NCI-H1105 treated with DMSO at 0.1 percent for 48 hours (cell line): ENCODE measurements at regions not wholly inside any gene's neighbourhood (a gene's known extent, or its start where the extent isn't known, plus 50 kb on each side); places are given as distances from the start of the nearest gene placed in this dataset.
"Not testable (repeated sequence)": the region's sequence is repeated elsewhere in the genome, so short reads cannot be mapped to it uniquely, and the experiment has no call there.

Experiments
- DNase-seq: peaks from one replicate; lab custom pipeline; 2025; lab: John Stamatoyannopoulos, UW

DNA sequence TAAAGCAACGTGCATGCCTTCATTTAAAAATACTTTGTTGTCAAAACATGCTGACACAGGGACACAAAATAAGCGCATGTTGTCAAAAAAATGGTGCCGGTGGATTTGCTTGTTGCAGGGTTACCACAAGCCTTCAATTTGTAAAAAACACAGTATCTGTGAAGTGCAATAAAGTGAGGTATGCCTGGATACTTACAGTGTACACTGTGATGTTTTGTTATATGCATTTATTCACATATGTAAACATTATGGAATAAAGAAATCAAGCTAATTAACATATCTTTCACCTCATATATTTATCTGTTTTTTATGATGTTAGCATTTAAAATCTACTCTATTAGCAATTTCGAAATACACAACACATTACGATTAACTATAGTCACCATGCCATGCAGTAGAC, 202.6 kb upstream of the FZD8 start:
- no peak for DNase-seq

DNA sequence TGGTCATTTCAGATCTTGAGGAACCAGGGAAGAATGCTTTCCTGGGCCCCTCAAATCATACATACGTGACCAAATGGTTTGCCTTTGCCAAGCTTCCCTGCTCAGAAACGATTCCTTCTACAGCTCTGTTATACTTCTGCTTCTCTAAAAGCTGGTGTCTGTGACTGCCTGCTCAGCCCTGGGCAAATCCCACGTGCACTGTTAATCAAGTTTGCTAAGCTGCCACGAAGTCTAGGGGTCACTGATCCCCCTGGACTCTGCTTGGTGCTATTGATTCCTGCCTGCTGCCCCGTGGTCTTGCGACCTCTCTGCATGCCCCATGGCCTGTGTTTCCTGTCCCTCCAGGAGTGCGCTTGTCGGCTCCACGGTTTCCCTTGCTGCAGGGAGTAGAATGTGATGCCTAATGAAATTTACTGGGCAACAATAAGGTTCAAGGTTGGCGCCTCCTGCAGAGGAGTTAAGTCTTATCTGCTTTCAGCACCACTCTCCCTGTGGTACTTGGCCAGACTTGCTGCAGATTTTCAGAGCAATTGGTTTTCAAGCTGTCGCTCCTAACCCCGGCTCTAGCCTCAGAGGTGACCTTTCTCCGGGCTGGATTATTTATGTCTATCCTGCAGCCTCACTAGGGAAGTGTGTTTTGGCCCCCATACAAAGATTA, 201.6 kb upstream of the FZD8 start:
- DNase-seq, result no peak

DNA sequence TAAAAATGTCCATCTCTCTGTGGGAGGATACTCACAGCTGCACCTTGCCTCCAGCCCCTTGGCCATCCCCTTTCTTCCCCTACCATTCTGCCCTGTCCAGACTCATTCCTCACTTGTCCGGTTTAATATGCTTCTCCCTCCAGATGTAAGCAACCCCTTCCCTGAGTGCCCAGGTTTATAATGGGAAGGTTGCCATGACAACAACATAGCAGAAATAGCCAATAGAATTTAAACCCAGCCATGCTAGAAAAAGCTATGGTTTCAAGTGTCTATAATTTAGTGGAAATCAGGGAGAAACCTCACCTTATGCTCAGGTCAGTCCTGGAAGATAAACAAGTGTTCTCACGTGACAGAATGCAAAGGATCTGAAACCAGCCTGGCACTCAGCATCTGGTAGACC, 196.0 kb upstream of the FZD8 start:
- DNase-seq, result no peak

DNA sequence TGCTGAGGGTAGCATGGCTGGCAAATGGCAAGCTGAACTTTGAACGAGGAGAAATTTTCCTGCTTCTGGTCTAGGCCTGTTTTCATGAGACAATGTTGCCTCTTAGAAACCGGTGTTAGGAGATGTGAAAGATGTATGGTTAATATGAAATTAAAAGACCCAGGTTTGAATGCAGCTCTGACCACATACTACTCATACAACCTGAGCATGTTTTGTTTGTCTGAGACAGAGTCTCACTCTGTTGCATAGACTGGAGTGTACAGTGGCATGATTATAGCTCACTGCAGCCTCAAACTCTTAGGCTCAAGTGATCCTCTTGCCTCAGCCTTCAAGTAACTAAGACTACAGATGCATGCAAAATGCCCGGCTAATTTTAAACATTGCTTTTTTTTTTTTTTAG, 193.4 kb upstream of the FZD8 start:
- DNase-seq, result no peak

DNA sequence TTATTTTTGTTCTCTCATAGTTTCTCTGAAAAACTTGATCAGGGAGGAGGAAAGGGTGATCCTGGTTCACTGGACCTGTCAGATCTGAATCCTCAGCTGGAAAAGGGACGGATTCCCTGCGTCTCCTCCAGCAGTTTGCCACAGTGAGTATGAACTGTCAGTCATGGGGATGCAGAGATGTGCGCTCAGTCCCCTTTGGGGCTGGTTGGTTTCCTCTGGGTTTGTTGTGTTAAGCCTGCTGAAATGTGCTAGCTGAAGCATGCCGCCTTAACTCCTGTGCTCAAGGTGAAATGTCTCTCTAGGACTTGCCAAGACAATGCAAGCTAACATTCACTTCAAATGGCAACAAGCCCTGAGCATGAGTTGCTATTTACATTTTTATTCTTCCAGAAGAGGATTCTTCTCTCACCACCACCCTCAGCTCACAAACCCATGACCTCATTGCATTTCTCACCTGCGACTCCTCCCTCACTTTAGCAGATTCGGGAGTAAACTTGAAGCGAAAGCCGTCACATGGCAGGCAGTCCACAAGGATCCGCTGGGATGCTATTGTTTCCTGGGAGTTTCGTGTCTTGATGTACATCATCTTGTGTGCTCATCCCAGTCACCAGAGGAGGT, 192.9 kb upstream of the FZD8 start:
- DNase-seq, result no peak

DNA sequence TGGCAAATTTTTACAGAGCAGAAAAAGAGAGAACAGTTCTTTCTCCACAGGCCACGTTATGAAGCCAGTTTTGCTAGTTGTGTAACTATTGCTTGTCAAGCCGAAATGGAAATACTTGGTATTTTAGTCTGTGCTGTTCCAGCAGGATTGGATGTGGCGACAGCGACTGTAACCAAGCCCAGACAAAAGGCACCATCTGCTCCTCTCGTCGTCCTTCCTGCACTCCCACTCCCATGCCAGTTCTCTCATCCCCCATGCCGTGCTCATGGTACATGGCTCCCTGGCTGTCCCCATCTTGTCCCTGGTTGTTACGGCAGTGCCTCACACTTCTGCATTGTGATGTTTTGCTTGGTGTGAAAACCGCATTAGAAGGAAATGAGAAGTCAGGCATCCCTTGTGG, 185.7 kb upstream of the FZD8 start:
- DNase-seq, result no peak

DNA sequence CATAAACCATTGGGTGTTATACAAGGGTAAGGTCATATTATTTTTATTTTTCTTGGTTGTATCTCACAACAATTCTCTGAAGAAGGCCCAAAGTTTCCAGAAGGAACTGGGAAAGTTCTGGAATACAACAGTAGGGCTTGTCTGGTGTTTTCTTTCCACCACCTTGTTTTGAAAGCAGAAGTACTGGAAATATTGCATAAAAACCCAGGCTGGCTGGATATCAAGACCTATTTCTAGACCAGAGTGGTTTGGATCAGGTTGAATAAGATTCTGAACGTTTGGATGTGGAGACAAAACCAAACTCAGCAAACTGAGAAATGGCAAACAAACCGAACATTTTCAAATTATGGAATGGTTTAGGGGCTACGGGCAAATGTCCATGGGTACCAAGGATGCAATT, 182.6 kb upstream of the FZD8 start:
- no peak for DNase-seq

DNA sequence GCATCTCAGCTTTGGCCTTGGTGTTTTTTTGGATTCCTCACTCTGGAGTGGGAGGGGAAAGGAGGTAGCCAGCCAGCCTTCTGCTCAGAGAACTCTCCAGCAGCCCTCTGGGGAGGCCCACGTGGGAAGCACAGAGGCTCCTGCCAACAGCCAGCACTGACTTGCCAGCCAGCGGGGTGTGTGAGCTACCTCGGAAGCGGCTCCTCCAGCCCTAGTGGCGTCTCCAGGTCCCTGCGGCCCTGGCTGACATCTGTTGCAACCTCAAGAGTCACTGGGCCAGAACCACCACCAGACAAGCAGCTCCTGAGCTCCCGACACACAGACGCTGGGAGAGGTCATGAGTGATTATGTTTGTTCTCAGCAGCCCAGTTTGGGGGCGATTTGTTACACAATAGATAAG, 180.2 kb upstream of the FZD8 start:
- DNase-seq, result no peak

DNA sequence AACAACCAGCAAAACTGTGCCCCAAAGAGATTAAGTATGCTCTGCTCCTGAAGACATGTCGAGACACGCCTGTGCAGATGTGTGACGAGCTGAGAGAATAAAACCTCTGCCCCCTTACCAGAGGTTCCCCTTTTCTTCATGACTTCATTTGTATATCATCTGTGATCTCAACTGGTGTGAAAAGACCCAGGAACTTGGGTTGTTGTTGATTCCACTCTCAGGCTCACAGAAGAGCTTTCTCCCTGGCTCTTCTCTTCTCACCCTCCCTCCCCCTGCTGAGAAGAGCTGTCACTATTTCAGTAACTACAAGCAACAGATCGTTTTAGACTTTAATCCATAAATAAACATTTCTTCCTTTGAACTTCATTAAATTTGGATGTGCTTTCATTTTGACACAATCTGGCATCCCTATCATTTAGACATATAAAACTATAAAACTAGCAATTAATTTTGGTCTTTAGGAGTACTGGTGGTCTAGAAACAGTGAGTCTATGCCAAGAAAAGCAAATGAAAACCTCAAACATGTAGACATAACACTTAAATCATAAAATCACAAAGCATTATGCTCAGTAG, 179.3 kb upstream of the FZD8 start:
- peak; percentile 14 for DNase-seq

DNA sequence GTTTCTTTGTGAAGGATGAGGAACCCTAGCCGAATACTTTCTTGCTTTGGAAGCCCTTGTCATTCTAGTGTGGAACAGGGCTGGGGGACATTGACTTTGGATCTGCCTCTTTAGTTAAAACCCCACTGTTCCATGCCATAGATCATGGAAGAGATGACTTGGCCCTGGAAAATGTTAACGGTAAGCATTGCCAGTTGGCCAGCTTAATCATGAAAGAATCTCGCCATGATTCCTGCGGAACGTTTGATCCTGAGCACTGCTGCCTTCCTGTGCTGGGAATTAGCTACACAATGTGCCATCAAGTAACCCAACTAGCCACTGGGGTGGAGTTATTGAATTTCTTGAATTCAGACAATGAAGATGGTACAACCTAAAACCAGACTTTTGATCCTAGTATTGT, 177.6 kb upstream of the FZD8 start:
- DNase-seq, result no peak

DNA sequence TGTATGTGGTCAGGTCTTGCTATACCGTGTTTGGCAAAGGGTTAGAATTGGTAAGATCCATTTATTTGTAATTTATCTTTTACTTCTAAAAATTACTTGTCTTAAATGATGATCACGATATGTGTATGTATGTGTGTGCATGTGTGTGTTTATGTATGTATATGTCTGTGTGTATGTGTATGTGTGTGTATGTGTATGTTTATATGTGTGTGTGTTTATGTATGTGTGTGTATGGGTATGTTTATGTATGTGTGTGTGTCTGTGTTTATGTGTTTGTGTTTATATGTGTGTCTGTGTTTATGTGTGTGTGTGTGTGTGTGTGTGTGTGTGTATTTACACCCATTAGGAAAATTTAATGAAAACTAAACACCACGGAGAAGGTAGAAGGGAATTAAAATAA, 176.9 kb upstream of the FZD8 start:
- DNase-seq, result no peak

DNA sequence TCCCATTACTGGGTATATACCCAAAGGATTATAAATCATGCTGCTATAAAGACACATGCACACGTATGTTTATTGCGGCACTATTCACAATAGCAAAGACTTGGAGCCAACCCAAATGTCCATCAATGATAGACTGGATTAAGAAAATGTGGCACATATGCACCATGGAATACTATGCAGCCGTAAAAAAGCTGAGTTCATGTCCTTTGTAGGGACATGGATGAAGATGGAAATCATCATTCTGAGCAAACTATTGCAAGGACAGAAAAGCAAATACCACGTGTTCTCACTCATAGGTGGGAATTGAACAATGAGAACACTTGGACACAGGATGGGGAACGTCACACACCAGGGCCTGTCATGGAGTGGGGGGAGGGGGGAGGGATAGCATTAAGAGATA, 175.0 kb upstream of the FZD8 start:
- DNase-seq, result not testable (repeated sequence)

DNA sequence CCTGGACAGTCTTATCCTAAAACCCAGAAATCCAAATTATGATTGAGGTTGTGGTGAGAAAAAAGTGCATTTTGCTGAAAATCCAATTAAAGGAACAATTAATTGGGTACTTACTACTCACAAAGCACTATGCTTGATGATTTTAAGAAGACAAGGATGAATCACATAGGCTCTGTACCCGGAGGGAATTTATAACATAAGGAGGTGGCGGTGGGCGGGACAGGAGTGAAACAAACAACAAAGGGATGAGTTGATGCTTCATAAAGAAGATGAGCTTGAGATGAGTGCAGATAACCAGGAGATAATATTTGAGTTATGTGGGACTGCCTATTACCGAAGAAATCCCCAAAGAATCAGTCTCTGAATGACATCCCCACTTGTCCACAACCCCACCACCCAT, 171.1 kb upstream of the FZD8 start:
- DNase-seq, result no peak

DNA sequence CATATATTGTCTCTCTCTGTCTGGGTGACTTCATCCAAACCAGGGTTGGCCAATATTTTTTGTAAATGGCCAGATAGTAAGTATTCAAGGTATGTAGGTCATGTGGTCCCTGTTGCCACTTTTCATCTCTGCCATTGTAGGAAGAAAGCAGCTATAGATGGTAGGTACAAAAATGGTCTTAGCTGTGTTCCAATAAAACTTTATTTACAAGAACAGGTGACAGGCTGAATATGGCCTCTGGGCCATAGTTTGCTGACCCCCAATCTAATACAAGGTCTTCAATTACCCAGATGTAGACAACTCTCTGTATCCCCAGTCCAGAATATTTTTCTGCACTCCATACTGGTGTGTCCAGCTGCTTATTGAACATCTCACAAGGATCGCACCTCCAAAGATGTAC, 166.2 kb upstream of the FZD8 start:
- DNase-seq, result no peak

DNA sequence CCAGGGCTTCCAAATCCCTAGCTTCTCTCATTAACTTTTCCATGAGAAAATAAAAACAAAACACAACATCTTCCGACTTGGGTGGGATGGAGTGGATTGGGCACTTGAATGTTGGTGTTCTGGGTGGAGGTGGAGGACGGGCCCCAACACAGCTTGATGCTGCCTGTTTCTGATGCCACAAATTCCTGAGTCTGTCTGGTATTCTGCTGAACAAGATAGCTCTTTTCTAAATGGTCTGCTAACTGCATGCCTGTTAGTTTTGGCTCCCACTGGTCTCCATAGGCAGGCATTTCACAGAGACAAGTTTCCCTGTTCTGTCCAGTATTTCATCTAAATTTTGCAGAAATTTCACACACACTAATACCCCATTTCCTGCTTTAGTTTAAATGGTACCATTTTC, 160.9 kb upstream of the FZD8 start:
- DNase-seq, result no peak

DNA sequence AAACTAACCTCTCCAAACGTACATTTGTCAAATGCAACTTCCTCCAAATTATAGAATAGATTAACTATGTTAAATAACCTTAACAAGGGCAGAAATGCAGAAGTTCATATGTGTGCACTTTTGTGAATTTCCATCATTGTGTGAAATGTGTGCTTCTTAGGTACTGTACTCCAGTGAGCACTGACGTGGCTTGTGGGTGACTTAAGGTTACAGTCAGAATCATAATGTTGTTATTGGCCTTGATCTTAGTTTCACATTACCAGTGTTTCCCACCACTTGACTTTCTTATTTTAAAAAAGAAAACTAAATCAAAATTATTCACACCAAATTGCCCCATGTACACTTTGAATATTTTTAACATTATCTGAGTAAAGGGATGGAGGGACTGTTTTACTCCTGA, 155.1 kb upstream of the FZD8 start:
- DNase-seq, result no peak

DNA sequence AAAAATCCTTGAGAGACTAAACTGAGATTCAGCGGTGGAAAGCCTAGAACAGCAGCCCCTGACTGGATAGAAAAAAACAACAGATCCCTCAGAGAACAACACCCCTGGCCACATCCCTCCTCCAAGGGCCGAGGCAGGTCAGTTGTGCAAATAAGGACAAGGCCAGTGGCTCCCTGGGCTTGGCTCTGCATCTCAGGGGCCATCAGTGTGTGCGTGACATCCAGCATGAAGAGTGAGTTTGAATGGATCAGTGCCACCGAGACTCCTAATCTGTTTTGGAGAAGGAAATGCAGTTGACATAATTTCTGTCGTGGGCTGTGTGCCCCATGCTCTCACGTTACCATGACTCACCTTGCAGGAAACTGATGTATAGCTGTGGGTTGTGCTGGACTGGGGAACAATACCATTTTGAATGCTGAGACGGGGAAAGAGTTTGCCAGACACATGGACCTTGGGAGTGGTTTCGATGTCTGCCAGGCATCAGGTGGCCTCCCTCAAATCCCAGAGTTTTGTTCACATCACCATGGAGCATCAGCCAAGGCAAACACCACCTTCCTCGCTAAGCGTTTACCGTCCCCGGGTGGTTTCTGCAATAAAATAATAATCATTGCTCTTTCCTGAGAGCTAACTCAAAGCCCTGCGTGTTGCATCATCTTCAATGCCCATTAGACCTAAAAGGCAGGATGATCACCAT, 153.2 kb upstream of the FZD8 start:
- no peak for DNase-seq

DNA sequence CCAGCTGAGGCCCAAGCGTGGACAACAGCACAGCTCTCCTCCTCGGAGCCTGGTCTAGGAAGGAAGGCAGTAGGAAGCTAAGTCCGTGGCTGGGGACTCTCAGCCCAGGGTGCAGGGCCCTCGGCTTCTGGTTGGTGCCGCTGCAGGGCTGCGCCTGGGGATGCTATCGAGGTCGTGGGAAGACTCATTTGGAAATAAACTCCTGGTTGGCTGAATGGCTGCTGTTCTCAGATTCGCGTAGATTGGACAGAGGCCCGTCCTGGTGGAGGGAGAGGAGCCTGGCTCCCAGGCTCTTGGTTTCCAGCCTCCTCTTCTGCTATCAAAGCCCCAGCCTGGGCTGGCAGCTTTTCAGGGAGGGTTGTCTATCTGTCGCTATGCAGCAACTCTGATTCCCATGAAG, 152.6 kb upstream of the FZD8 start:
- DNase-seq, result no peak

DNA sequence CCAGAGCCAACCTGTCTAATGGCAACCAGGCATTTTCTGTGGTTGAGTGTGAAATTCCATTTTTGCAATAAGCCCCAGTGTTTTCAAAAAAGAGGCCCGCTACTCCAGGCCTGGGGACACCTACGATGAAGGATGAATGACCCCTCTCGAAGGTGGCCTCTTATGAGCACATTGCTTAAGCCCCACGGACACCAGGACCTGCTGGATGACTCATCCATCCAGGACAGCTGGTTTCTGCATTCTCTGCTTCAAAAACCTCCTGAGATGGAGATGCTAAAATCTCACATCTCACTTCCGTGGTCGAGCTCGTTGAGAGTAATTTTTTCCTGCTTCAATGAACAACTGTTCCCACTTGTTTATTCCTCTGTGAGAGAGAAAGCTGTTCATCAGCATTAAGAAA, 150.2 kb upstream of the FZD8 start:
- no peak for DNase-seq

DNA sequence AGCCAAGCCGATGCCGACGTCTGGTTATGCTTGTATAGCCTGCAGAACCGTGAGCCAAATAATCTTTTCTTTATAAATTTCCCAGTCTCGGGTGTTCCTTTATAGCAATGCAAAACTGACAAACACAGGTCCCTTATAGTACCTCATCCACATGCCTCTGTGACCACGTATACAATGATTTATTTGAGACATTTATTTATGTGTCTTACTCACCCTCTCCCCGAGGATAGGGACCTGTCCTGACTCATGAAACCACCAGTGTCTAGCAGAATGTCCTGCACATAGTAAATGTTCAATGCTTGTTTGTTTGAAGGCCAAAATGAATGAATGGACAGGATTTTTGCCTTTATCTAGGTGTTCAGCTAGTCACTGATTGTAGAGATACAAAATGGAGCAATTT, 147.9 kb upstream of the FZD8 start:
- no peak for DNase-seq

DNA sequence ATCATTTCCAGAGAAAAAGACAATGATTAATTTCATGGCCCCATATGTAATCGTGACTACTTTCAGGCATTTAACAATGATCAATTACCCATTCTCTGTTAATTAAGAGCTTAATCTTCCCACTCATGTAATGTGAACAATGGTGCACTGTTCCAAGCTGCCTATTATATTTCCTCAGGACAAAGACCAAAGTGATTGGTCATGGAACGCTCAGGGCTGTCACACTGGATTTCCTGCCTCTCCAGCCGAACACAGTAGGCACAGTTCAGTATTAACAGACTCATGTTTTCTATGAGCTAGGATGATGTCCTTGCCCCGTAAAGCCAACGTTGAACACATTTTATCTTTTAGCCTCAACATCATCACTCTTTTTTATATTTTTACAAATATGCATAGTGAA, 142.7 kb upstream of the FZD8 start:
- DNase-seq, result no peak

DNA sequence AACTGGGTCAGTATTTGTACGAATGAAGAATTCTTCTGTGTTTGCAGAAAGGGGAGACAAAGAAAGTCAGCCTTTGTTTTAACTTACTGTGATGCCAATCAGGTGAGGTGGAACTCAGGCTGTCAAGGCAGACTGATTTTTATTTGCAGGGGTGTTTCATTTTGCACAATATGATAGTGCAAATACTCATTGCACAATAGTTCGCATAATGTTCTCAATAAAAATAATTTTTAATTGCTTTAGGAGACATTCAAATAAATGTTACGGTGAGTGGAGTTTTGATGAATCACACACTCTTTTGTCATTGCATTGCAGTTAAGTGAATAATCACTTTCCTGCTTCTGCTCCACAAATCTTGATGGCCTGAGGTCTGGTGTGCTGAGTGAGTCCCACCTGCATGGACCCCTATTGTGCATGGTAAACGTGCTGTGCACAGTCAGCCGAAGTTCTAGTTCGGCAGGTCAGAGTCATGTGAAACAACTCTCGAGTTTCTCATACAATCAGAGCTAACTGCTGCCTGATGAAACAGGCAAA, 141.3 kb upstream of the FZD8 start:
- no peak for DNase-seq

DNA sequence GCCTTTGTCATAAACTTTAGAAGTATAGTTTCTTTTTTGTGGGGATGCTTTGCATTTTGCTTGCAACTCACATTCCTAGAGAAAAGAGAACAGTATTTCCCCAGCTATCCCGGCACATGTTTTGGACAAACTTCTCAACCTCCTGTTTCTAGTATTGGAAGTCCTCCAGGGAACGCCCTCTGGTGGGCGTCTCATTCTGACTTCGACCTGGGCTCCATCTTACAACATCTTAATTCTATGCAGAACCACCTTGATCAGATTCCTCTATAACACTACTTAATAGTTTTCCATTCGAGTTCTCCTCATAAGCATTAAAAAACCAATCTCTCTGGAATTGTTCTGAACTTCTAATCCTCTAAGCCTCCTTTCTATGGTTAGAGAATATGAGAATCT, 139.5 kb upstream of the FZD8 start:
- no peak for DNase-seq
